Fibroblast of mammary gland (primary cell): ENCODE measurements at regions not wholly inside any gene's neighbourhood (a gene's known extent, or its start where the extent isn't known, plus 50 kb on each side); places are given as distances from the start of the nearest gene placed in this dataset.

Source experiments
- DNase-seq: peaks from one replicate; pipeline ENCODE4 v3.0.0-alpha.2; 2010; ENCODE audit warnings: low read depth
- H3K4me3 ChIP-seq: 2 replicates; pipeline ENCODE4 v1.5.1; 2011; ENCODE audit warnings: low read depth, mild to moderate bottlenecking, low read length, moderate library complexity; ENCODE audit not compliant: control insufficient read depth
- CTCF ChIP-seq: conservative IDR thresholded peaks from 2 replicates; pipeline ENCODE4 v1.5.1; 2011; ENCODE audit warnings: low read depth, low read length, inconsistent platforms; ENCODE audit not compliant: control insufficient read depth, insufficient read depth

GRCh38 chr9:107387409-107387808, 102.2 kb downstream of the KLF4 start:
- no peak for DNase-seq
- no peak overlapping the region for H3K4me3 ChIP-seq
- no peak for TF ChIP-seq CTCF

- TF ChIP-seq CTCF, result no peak
- DNase-seq, result no peak
- no peak overlapping the region for H3K4me3 ChIP-seq
These were observed 103.2 kb downstream of the KLF4 start for GRCh38 chr9:107386396-107386795.
